HCT116 (cell line): ENCODE measurements at regions not wholly inside any gene's neighbourhood (a gene's known extent, or its start where the extent isn't known, plus 50 kb on each side); places are given as distances from the start of the nearest gene placed in this dataset.

Source experiments
- ATAC-seq: fragments of 200-7000 bp; cut with Tn5 transposase; 2 replicates; pipeline ENCODE4 v1.9.1; 2020; ENCODE audit warnings: mild to moderate bottlenecking, moderate library complexity
- BruUV-seq: library from RNA; stranded (reverse); fragments of 400-500 nt; replicated peaks from 2 replicates; lab custom pipeline; 2021; lab: Mats Ljungman, UMichigan
- CTCF ChIA-PET: fragments of 300-600 bp; sonication (Branson Sonifier 250); formaldehyde crosslinking; loops from one replicate; lab custom pipeline; 2021; ENCODE audit warnings: antibody characterized with exemption; lab: Charles Lee
- POLR2A ChIA-PET: fragments of 300-600, 350-600 bp; sonication (Branson Sonifier 250); formaldehyde crosslinking; loops from one replicate; lab custom pipeline; 2021; ENCODE audit warnings: antibody characterized with exemption; lab: Charles Lee
- RAD21 ChIA-PET, 2 experiments: fragments of 300-600 bp; sonication (Branson Sonifier 250); formaldehyde crosslinking; loops; one replicate each; lab custom pipeline; 2023; ENCODE audit warnings: low total read pairs in 2 of 2; ENCODE audit not compliant: uncharacterized antibody in 2 of 2, unreplicated experiment in 2 of 2, low non-redundant PET in 1 of 2; lab: Charles Lee
- DNase-seq: peaks from one replicate; pipeline ENCODE4 v3.0.0-alpha.2; 2010; ENCODE audit warnings: low read depth, low spot score
- H2AFZ ChIP-seq: fragments of 200-600 bp; shearing (Covaris generic), sonication (generic); 2 replicates; pipeline ENCODE4 v1.6.1; 2017; ENCODE audit warnings: low read depth, mixed run types, mixed read lengths, antibody characterized with exemption, low read length; ENCODE audit not compliant: poor library complexity, severe bottlenecking
- H3K27ac ChIP-seq: 2 replicates; pipeline ENCODE4 v1.5.1; 2012; ENCODE audit warnings: low read depth, low read length
- H3K27me3 ChIP-seq: fragments of 200-600 bp; sonication (generic); 2 replicates; pipeline ENCODE4 v1.6.1; 2016; ENCODE audit warnings: mixed run types, low read length, mixed read lengths; ENCODE audit not compliant: insufficient read depth
- H3K36me3 ChIP-seq, 2 experiments: fragments of 200-500 bp in 1 of 2; fragments of 200-600 bp in 1 of 2; sonication (Bioruptor generic) in 1 of 2; sonication (generic) in 1 of 2; 2 replicates each; pipeline versions ENCODE4 v1.5.1 to v1.6.1; 2014 to 2016; ENCODE audit warnings: low read length in 2 of 2, inconsistent platforms in 1 of 2, mixed read lengths in 1 of 2, mixed run types in 1 of 2; ENCODE audit not compliant: insufficient read depth in 2 of 2, control insufficient read depth in 1 of 2
- H3K4me1 ChIP-seq, 2 experiments: fragments of 200-600 bp in 1 of 2; sonication (generic) in 1 of 2; 2 replicates each; pipeline versions ENCODE4 v1.5.1 to v1.6.1; 2012 to 2017; ENCODE audit warnings: low read length in 2 of 2, inconsistent platforms in 1 of 2, mild to moderate bottlenecking in 1 of 2, mixed read lengths in 1 of 2, mixed run types in 1 of 2, moderate library complexity in 1 of 2; ENCODE audit not compliant: insufficient read depth in 2 of 2, control insufficient read depth in 1 of 2
- H3K4me2 ChIP-seq: fragments of 200-600 bp; sonication (generic); 2 replicates; pipeline ENCODE4 v1.6.1; 2017; ENCODE audit warnings: mixed run types, low read length, mixed read lengths
- H3K4me3 ChIP-seq, 2 experiments: fragments of 200-600 bp in 1 of 2; sonication (generic) in 1 of 2; replicated peaks in 1 of 2; 2 replicates each; pipeline ENCODE4 v1.5.1; 2011 to 2016; ENCODE audit warnings: low read length in 2 of 2, control low read depth in 1 of 2, low read depth in 1 of 2, mild to moderate bottlenecking in 1 of 2, mixed read lengths in 1 of 2, mixed run types in 1 of 2
- H3K79me2 ChIP-seq: fragments of 200-600 bp; sonication (generic); 2 replicates; pipeline ENCODE4 v1.6.1; 2017; ENCODE audit warnings: mild to moderate bottlenecking, mixed run types, low read length, moderate library complexity, mixed read lengths; ENCODE audit not compliant: insufficient read depth
- H3K9ac ChIP-seq: fragments of 200-600 bp; sonication (generic); 2 replicates; pipeline ENCODE4 v1.6.1; 2016; ENCODE audit warnings: low read length, mixed read lengths
- H3K9me2 ChIP-seq: fragments of 200-600 bp; sonication (generic), shearing (Covaris generic); 2 replicates; pipeline ENCODE4 v1.6.1; 2017; ENCODE audit warnings: mixed run types, mild to moderate bottlenecking, moderate library complexity; ENCODE audit not compliant: insufficient read depth
- H3K9me3 ChIP-seq, 2 experiments: fragments of 200-500 bp in 1 of 2; fragments of 200-600 bp in 1 of 2; sonication (Bioruptor generic) in 1 of 2; sonication (generic) in 1 of 2; 2 replicates each; pipeline ENCODE4 v1.6.1; 2014 to 2017; ENCODE audit warnings: low read length in 2 of 2, mixed read lengths in 2 of 2, inconsistent platforms in 1 of 2, low read depth in 1 of 2, mild to moderate bottlenecking in 1 of 2, mixed run types in 1 of 2, moderate library complexity in 1 of 2; ENCODE audit not compliant: control insufficient read depth in 1 of 2, insufficient read depth in 1 of 2
- H4K20me1 ChIP-seq: fragments of 200-600 bp; sonication (generic), shearing (Covaris generic); 2 replicates; pipeline ENCODE4 v1.6.1; 2017; ENCODE audit warnings: mixed run types, mild to moderate bottlenecking, moderate library complexity; ENCODE audit not compliant: insufficient read depth
- CBX3 ChIP-seq: IDR thresholded peaks from 2 replicates; pipeline ENCODE4 v1.6.1; 2012; ENCODE audit warnings: low read depth
- CEBPB ChIP-seq: IDR thresholded peaks from 2 replicates; pipeline ENCODE4 v1.6.1; 2012; ENCODE audit warnings: low read depth
- EGR1 ChIP-seq: IDR thresholded peaks from 2 replicates; pipeline ENCODE4 v1.6.1; 2012; ENCODE audit warnings: low read depth
- ELF1 ChIP-seq: IDR thresholded peaks from 2 replicates; pipeline ENCODE4 v1.6.1; 2012; ENCODE audit warnings: low read depth, borderline replicate concordance
- EZH2 ChIP-seq: fragments of 200-600 bp; sonication (generic); IDR thresholded peaks from 2 replicates; pipeline ENCODE4 v1.6.1; 2017; ENCODE audit warnings: antibody characterized with exemption, mixed run types
- EZH2phosphoT487 ChIP-seq: fragments of 200-600 bp; IDR thresholded peaks from 2 replicates; pipeline ENCODE4 v1.6.1; 2018; ENCODE audit warnings: antibody characterized with exemption, borderline replicate concordance
- FOSL1 ChIP-seq: IDR thresholded peaks from 2 replicates; pipeline ENCODE4 v1.6.1; 2012; ENCODE audit warnings: low read depth
- JUND ChIP-seq: IDR thresholded peaks from 2 replicates; pipeline ENCODE4 v1.6.1; 2012
- POLR2A ChIP-seq: IDR thresholded peaks from 2 replicates; pipeline ENCODE4 v1.7.0; 2011; ENCODE audit warnings: borderline replicate concordance; ENCODE audit not compliant: insufficient read depth, insufficient read length; ENCODE audit errors: extremely low read depth
- RAD21 ChIP-seq: IDR thresholded peaks from 2 replicates; pipeline ENCODE4 v1.6.1; 2012; ENCODE audit warnings: low read depth, mild to moderate bottlenecking
- SP1 ChIP-seq: IDR thresholded peaks from 2 replicates; pipeline ENCODE4 v1.6.1; 2012; ENCODE audit warnings: low read depth
- SRF ChIP-seq: IDR thresholded peaks from 2 replicates; pipeline ENCODE4 v1.6.1; 2012; ENCODE audit warnings: low read depth
- TCF7L2 ChIP-seq: IDR thresholded peaks from 2 replicates; pipeline ENCODE4 v1.7.0; 2011; ENCODE audit warnings: borderline replicate concordance, inconsistent platforms; ENCODE audit not compliant: insufficient read depth, insufficient read length; ENCODE audit errors: extremely low read depth
- YY1 ChIP-seq: IDR thresholded peaks from 2 replicates; pipeline ENCODE4 v1.6.1; 2011; ENCODE audit warnings: low read length, low read depth, moderate library complexity, mild to moderate bottlenecking; ENCODE audit not compliant: insufficient replicate concordance; ENCODE audit errors: extremely low read depth
- ZFX ChIP-seq: fragments of 450-650 bp; IDR thresholded peaks from 2 replicates; pipeline ENCODE4 v1.6.1; 2017
- ZNF274 ChIP-seq: fragments of 200-500 bp; sonication (Bioruptor generic); IDR thresholded peaks from 2 replicates; pipeline ENCODE4 v1.6.1; 2014; ENCODE audit warnings: mild to moderate bottlenecking, low read depth, low read length, inconsistent platforms
- intact Hi-C: fragments of 100-400 bp; cut with micrococcal nuclease; formaldehyde crosslinking; loops from 2 replicates; pipeline ENCODE4 v1.10.0; 2022
- TF ChIP-seq, protein P1 (sequence below), 3 experiments: fragments of 200-600 bp in 1 of 3; sonication (generic) in 1 of 3; IDR thresholded peaks in 2 of 3; conservative IDR thresholded peaks in 1 of 3; 2 replicates each; pipeline ENCODE4 v1.5.1; 2012 to 2017; ENCODE audit warnings: low read depth in 2 of 3, low read length in 2 of 3, antibody characterized with exemption in 1 of 3, borderline replicate concordance in 1 of 3, control low read depth in 1 of 3, mild to moderate bottlenecking in 1 of 3, mixed read lengths in 1 of 3, mixed run types in 1 of 3, moderate library complexity in 1 of 3; ENCODE audit not compliant: insufficient read depth in 1 of 3
- TF ChIP-seq, protein P2 (sequence below): IDR thresholded peaks from 2 replicates; pipeline ENCODE4 v1.6.1; 2012
- TF ChIP-seq, protein P3 (sequence below): IDR thresholded peaks from 2 replicates; pipeline ENCODE4 v1.6.1; 2011; ENCODE audit warnings: mild to moderate bottlenecking, low read length, moderate library complexity; ENCODE audit not compliant: insufficient replicate concordance; ENCODE audit errors: extremely low read depth
- TF ChIP-seq, protein P4 (sequence below): IDR thresholded peaks from 2 replicates; pipeline ENCODE4 v1.6.1; 2012; ENCODE audit warnings: low read depth

DNA sequence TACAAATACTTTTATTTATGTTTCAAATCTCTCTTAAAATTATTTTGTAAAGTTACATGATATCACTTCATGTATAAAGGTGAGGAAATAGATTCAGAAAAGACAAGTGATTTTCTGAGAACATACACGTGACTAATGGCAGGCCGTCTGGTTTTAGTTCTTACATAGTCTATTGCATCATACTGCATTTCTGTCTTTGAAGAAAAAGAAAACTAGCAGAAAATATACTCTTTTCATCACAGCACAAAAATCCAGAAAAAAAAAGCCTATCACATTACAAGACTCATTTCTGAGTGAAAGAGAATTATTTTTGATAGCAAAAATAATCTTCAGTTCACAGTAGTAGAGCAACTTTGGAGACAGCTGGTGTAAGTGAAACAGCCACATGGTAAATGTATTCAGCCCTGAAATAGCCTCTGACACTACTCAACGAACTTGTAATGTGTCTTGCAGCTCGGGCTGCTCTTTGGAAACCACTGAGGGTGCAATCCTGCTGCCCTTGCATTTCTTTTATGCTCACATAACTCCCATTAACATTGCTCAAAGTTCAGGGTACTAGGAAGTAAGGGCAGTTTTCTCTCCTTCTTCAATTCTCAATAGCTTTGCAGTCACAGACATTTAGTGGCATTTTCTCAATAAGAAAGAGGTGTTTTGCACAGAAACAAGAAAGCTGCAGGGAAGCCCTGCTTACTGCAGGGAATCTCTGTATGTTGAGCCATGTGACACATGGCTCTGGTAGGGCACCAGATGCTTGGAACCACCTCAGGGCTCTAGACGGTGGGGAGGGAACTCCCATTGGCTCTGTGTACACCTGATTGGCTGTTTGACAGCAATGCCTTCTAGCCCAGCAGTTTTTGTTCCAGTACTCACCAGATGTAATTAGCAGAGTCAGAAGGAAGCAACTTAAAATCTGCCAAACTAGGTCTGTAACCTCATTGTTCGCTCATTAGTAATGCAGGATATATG is 845.3 kb upstream of the PTPRD start:
- H3K27me3 ChIP-seq: no peaks in the 10 kb centered on the region
- ChIA-PET POLR2A (no interaction called here), RAD21 (no interaction called here), CTCF (no interaction called here)
- TF ChIP-seq EGR1 (no peak), TCF7L2 (no peak), CBX3 (no peak), SRF (no peak), EZH2phosphoT487 (no peak), SP1 (no peak), POLR2A (no peak), JUND (no peak), CEBPB (no peak), YY1 (no peak), RAD21 (no peak), FOSL1 (no peak), ELF1 (no peak), EZH2 (no peak), ZFX (no peak), ZNF274 (no peak)
- TF ChIP-seq, protein P1, sequence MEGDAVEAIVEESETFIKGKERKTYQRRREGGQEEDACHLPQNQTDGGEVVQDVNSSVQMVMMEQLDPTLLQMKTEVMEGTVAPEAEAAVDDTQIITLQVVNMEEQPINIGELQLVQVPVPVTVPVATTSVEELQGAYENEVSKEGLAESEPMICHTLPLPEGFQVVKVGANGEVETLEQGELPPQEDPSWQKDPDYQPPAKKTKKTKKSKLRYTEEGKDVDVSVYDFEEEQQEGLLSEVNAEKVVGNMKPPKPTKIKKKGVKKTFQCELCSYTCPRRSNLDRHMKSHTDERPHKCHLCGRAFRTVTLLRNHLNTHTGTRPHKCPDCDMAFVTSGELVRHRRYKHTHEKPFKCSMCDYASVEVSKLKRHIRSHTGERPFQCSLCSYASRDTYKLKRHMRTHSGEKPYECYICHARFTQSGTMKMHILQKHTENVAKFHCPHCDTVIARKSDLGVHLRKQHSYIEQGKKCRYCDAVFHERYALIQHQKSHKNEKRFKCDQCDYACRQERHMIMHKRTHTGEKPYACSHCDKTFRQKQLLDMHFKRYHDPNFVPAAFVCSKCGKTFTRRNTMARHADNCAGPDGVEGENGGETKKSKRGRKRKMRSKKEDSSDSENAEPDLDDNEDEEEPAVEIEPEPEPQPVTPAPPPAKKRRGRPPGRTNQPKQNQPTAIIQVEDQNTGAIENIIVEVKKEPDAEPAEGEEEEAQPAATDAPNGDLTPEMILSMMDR (IDR thresholded peaks at IDR 0.05 in 2 of 3, conservative IDR thresholded peaks at IDR 0.05 in 1 of 3; ENCODE audit: borderline replicate concordance in 1 of 3, insufficient read depth in 1 of 3, low read depth in 2 of 3, low read length in 2 of 3): no peak
- TF ChIP-seq, protein P2, sequence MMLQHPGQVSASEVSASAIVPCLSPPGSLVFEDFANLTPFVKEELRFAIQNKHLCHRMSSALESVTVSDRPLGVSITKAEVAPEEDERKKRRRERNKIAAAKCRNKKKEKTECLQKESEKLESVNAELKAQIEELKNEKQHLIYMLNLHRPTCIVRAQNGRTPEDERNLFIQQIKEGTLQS: no peak
- TF ChIP-seq, protein P3, sequence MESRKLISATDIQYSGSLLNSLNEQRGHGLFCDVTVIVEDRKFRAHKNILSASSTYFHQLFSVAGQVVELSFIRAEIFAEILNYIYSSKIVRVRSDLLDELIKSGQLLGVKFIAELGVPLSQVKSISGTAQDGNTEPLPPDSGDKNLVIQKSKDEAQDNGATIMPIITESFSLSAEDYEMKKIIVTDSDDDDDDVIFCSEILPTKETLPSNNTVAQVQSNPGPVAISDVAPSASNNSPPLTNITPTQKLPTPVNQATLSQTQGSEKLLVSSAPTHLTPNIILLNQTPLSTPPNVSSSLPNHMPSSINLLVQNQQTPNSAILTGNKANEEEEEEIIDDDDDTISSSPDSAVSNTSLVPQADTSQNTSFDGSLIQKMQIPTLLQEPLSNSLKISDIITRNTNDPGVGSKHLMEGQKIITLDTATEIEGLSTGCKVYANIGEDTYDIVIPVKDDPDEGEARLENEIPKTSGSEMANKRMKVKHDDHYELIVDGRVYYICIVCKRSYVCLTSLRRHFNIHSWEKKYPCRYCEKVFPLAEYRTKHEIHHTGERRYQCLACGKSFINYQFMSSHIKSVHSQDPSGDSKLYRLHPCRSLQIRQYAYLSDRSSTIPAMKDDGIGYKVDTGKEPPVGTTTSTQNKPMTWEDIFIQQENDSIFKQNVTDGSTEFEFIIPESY: no peak
- TF ChIP-seq, protein P4, sequence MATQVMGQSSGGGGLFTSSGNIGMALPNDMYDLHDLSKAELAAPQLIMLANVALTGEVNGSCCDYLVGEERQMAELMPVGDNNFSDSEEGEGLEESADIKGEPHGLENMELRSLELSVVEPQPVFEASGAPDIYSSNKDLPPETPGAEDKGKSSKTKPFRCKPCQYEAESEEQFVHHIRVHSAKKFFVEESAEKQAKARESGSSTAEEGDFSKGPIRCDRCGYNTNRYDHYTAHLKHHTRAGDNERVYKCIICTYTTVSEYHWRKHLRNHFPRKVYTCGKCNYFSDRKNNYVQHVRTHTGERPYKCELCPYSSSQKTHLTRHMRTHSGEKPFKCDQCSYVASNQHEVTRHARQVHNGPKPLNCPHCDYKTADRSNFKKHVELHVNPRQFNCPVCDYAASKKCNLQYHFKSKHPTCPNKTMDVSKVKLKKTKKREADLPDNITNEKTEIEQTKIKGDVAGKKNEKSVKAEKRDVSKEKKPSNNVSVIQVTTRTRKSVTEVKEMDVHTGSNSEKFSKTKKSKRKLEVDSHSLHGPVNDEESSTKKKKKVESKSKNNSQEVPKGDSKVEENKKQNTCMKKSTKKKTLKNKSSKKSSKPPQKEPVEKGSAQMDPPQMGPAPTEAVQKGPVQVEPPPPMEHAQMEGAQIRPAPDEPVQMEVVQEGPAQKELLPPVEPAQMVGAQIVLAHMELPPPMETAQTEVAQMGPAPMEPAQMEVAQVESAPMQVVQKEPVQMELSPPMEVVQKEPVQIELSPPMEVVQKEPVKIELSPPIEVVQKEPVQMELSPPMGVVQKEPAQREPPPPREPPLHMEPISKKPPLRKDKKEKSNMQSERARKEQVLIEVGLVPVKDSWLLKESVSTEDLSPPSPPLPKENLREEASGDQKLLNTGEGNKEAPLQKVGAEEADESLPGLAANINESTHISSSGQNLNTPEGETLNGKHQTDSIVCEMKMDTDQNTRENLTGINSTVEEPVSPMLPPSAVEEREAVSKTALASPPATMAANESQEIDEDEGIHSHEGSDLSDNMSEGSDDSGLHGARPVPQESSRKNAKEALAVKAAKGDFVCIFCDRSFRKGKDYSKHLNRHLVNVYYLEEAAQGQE: no peak
- intact Hi-C loops: no loop called here
- H3K9me3 ChIP-seq: peaks cover 0 to 15% of the 10 kb centered on the region in 2 experiments; a peak in 2 of 4 replicates
- H3K36me3 ChIP-seq: no peaks in the 10 kb centered on the region
- no peak overlapping the region for H3K27ac ChIP-seq
- no peaks in the 10 kb centered on the region for H3K79me2 ChIP-seq
- no peak for DNase-seq
- no peaks in the 10 kb centered on the region for H3K4me1 ChIP-seq
- no peaks in the 10 kb centered on the region for H4K20me1 ChIP-seq
- no peak overlapping the region for H2AFZ ChIP-seq
- no peak overlapping the region for H3K9ac ChIP-seq
- BruUV-seq: no TSS peak
- no peak overlapping the region for H3K4me2 ChIP-seq
- no peak for ATAC-seq
- H3K9me2 ChIP-seq: no peaks in the 10 kb centered on the region
- no peak overlapping the region for H3K4me3 ChIP-seq
